ENCODE measurements at regions not wholly inside any gene's neighbourhood (a gene's known extent, or its start where the extent isn't known, plus 50 kb on each side); places are given as distances from the start of the nearest gene placed in this dataset.

GRCh38 chr3:88987776-88988175, 119.6 kb upstream of the EPHA3 start:
- H3K4me3 ChIP-seq (ENCODE audit: low read depth, low read length), result no peak overlapping the region
- no peaks in the 10 kb centered on the region for H3K36me3 ChIP-seq (ENCODE audit: control insufficient read depth in 2 of 2, insufficient read depth in 1 of 2, low read length in 2 of 2)
- no peaks in the 10 kb centered on the region for H3K4me1 ChIP-seq (ENCODE audit: control insufficient read depth, insufficient read depth, low read length)
- H3K27ac ChIP-seq (ENCODE audit: extremely low read depth, low read depth, low read length), result no peak overlapping the region
- POLR2A ChIA-PET, result no interaction called here
- TF ChIP-seq, protein P1, sequence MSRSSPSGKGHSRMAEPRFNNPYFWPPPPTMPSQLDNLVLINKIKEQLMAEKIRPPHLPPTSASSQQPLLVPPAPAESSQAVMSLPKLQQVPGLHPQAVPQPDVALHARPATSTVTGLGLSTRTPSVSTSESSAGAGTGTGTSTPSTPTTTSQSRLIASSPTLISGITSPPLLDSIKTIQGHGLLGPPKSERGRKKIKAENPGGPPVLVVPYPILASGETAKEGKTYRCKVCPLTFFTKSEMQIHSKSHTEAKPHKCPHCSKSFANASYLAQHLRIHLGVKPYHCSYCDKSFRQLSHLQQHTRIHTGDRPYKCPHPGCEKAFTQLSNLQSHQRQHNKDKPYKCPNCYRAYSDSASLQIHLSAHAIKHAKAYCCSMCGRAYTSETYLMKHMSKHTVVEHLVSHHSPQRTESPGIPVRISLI (tag by site-specific recombination; IDR thresholded peaks at IDR 0.05), result no peak
- no peak for TF ChIP-seq ZNF423 (tag by site-specific recombination; IDR thresholded peaks at IDR 0.05)
- TF ChIP-seq ZNF510 (tag by site-specific recombination; IDR thresholded peaks at IDR 0.05; ENCODE audit: insufficient replicate concordance), result no peak
- no peak for TF ChIP-seq HOXA7 (CRISPR knock-in tag; IDR thresholded peaks at IDR 0.05; ENCODE audit: borderline replicate concordance)
- TF ChIP-seq ZBTB7A (tag by site-specific recombination; IDR thresholded peaks at IDR 0.05; ENCODE audit: low read depth), result no peak
- no peak for TF ChIP-seq ZBTB26 (tag by site-specific recombination; optimal IDR thresholded peaks at IDR 0.05)
- no peak for TF ChIP-seq ZNF843 (tag by site-specific recombination; IDR thresholded peaks at IDR 0.05)
- no peak for TF ChIP-seq ZBTB17 (tag by site-specific recombination; IDR thresholded peaks at IDR 0.05)
- TF ChIP-seq ZNF558 (tag by site-specific recombination; IDR thresholded peaks at IDR 0.05), result no peak
- no peak for TF ChIP-seq ZNF221 (tag by site-specific recombination; IDR thresholded peaks at IDR 0.05; ENCODE audit: borderline replicate concordance)
- no peak for TF ChIP-seq ZNF132 (tag by site-specific recombination; IDR thresholded peaks at IDR 0.05; ENCODE audit: borderline replicate concordance)
- TF ChIP-seq ZNF121 (tag by site-specific recombination; IDR thresholded peaks at IDR 0.05), result no peak
- no peak for TF ChIP-seq YY1 (tag by site-specific recombination; IDR thresholded peaks at IDR 0.05)
- no peak for TF ChIP-seq ZNF366 (tag by site-specific recombination; conservative IDR thresholded peaks at IDR 0.05)
- TF ChIP-seq ZNF596 (tag by site-specific recombination; IDR thresholded peaks at IDR 0.05), result no peak
- no peak for TF ChIP-seq GLIS2 (tag by site-specific recombination; IDR thresholded peaks at IDR 0.05)
- TF ChIP-seq GFI1B (tag by site-specific recombination; IDR thresholded peaks at IDR 0.05), result no peak
- no peaks in the 10 kb centered on the region for H3K9me3 ChIP-seq (ENCODE audit: control insufficient read depth, insufficient read depth, low read depth, low read length)
- CTCF ChIA-PET, result no interaction called here

- H3K36me3 ChIP-seq (ENCODE audit: control insufficient read depth in 2 of 2, insufficient read depth in 1 of 2, low read length in 2 of 2), result no peaks in the 10 kb centered on the region
- no peaks in the 10 kb centered on the region for H3K4me1 ChIP-seq (ENCODE audit: control insufficient read depth, insufficient read depth, low read length)
- no peak overlapping the region for H3K27ac ChIP-seq (ENCODE audit: extremely low read depth, low read depth, low read length)
- ChIA-PET CTCF (no interaction called here), POLR2A (no interaction called here)
- no peak overlapping the region for H3K4me3 ChIP-seq (ENCODE audit: low read depth, low read length)
- H3K9me3 ChIP-seq (ENCODE audit: control insufficient read depth, insufficient read depth, low read depth, low read length), result no peaks in the 10 kb centered on the region
- TF ChIP-seq ZNF302 (tag by site-specific recombination; IDR thresholded peaks at IDR 0.05; ENCODE audit: low read depth), result no peak
- TF ChIP-seq, protein P2, sequence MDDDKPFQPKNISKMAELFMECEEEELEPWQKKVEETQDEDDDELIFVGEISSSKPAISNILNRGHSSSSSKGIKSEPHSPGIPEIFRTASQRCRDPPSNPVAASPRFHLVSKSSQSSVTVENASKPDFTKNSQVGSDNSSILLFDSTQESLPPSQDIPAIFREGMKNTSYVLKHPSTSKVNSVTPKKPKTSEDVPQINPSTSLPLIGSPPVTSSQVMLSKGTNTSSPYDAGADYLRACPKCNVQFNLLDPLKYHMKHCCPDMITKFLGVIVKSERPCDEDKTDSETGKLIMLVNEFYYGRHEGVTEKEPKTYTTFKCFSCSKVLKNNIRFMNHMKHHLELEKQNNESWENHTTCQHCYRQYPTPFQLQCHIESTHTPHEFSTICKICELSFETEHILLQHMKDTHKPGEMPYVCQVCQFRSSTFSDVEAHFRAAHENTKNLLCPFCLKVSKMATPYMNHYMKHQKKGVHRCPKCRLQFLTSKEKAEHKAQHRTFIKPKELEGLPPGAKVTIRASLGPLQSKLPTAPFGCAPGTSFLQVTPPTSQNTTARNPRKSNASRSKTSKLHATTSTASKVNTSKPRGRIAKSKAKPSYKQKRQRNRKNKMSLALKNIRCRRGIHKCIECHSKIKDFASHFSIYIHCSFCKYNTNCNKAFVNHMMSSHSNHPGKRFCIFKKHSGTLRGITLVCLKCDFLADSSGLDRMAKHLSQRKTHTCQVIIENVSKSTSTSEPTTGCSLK (tag by site-specific recombination; IDR thresholded peaks at IDR 0.05), result no peak
- TF ChIP-seq ZNF785 (tag by site-specific recombination; IDR thresholded peaks at IDR 0.05), result no peak
- peak; percentile 68 for TF ChIP-seq SCRT2 (tag by site-specific recombination; IDR thresholded peaks at IDR 0.05)
- no peak for TF ChIP-seq ZNF76 (tag by site-specific recombination; IDR thresholded peaks at IDR 0.05; ENCODE audit: borderline replicate concordance, low read depth)
These were observed 118.5 kb upstream of the EPHA3 start for GRCh38 chr3:88988906-88989305.

Measured in HEK293 (cell line).